HG03457 (cell line): ENCODE measurements at regions not wholly inside any gene's neighbourhood (a gene's known extent, or its start where the extent isn't known, plus 50 kb on each side); places are given as distances from the start of the nearest gene placed in this dataset.

ENCODE experiments used
- ATAC-seq: cut with Tn5 transposase; IDR thresholded peaks from one replicate; pipeline ENCODE4 v1.9.1; 2021; ENCODE audit warnings: moderate number of reproducible peaks; ENCODE audit not compliant: unreplicated experiment

DNA sequence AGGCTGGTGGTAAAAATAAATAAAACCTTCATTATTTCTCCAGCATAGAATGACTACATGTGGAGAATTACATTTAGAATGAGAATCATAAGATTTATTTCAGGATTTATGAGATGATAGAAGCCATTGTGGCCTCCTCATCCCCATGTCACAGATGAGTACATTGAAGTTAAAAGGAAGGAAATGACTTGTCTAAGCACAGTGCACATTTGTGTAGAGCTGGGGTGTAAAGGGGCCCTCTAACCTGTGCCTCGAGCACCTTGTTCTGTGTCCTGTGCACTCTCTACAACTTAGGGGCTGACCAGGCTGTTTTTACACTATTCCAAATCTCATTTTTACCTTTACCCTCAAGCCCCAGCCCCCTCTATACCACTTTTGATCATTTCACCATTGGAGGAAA lies 179.4 kb downstream of the RHOU start:
- no peak for ATAC-seq

DNA sequence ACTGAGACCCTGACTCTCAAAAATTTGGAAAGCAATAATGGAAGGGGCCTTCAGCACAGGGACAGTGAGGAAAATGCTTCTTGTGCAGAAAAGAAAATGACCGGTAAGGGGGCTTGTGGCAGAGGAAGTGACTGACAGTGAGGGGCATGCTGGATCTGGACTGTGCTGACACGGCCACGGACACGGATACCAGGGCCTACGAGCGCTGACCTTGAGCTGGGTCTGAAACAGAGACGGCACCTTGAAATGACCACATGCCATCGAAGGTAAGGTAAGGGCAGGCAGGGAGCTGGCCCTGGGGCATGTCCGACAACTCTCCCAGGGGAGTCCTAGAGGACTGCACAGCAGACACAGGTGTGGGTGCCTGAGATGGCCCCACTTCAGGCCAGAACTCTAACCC lies 182.1 kb downstream of the RHOU start:
- ATAC-seq, result no peak

DNA sequence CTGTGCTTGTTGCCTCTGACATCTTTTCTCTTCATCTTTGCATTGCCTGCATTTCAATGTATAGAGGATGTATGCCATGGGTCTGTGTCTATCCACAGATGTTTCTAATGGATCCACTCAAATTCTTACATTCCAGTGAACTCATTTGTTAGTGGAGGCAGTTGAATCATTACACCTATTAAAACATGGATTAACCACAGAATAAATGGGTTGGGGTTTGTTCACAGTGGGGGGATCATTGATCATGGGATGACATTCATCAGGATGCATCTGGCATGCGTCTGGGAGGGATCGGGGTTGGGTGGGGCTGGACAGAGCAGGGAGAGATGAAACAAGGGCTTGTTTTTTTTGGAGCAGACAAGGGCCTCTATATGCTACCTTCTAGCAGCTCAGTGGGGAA lies 182.5 kb downstream of the RHOU start:
- ATAC-seq, result no peak

- ATAC-seq, result no peak
Observed at GRCh38 chr1:228918335-228918734, 183.1 kb downstream of the RHOU start.

- no peak for ATAC-seq
Observed at GRCh38 chr1:228919914-228920313, 184.6 kb downstream of the RHOU start.

DNA sequence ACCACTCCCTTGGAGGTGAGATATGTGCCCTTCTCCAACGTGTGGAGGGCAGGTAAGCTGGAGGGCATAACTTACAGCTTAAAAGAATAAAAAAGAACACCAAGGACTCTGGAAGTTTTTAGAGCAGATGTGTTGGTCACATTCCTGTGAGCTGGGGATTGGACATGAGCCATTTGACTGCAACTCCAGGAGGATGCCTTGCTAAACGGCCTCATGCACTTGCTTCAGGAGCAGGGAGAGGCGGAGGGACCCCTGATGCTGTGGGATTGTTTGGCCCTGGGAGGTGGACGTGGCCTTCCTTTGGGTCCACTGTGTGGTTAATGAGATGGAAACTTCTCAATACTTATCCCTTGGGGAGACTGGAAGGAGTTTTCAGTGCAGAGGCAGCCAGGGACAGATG lies 185.6 kb downstream of the RHOU start:
- no peak for ATAC-seq

GRCh38 chr1:228921481-228921880 lies 186.2 kb downstream of the RHOU start:
- no peak for ATAC-seq

GRCh38 chr1:228922722-228923376 lies 187.6 kb downstream of the RHOU start:
- no peak for ATAC-seq

GRCh38 chr1:228923973-228924686 lies 188.9 kb downstream of the RHOU start:
- no peak for ATAC-seq

- no peak for ATAC-seq
Observed at GRCh38 chr1:228925691-228926090, 190.4 kb downstream of the RHOU start.

GRCh38 chr1:228927421-228927820 lies 192.1 kb downstream of the RHOU start:
- no peak for ATAC-seq

DNA sequence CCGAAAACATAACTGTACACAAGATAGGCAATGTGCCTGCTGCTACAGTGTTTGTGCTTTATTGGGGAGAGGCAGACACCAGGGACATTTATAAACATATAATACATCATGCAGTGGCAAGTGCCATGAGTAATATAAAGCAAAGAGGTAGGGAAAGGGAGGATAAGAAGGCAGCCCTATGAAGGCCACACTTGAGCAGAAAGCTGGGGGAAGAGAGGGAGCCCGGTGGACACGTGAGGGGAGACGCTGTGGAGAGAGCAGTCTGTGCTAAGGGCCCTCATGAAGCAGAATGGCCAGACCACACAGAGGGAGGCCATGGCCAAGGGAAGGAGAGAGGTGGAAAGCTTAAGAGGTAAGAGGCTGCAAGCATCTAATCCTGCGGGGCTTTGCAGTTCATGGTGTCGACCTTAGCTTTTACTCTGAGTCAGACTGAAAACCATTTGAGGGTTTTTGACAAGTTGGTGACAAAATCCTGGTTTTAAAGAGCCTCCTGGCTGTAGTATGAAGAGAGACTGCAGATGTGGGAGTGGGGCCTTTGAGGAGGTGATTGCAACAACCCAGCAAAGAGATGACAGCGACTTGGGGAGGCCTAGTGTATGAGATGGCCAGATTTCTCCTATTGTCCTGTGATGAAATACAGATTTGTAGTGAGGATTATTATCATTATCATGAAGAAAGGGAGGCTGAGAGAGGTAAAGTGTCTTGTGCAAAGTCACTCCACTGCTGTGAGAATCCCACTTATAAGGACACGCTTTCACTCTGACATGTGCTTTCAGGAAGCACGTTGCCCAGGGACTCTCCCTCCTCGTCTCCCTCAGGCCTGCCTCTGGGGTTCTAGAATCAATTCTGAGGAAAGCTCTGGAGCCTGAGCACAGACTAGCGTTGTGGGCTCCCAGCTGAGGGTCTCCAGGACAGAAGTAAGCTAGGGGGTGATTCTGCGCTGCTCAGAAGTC lies 192.9 kb downstream of the RHOU start:
- no peak for ATAC-seq

- ATAC-seq, result no peak
Observed at GRCh38 chr1:228929476-228930027, 194.3 kb downstream of the RHOU start.

GRCh38 chr1:228930479-228930957 lies 195.2 kb downstream of the RHOU start:
- no peak for ATAC-seq

DNA sequence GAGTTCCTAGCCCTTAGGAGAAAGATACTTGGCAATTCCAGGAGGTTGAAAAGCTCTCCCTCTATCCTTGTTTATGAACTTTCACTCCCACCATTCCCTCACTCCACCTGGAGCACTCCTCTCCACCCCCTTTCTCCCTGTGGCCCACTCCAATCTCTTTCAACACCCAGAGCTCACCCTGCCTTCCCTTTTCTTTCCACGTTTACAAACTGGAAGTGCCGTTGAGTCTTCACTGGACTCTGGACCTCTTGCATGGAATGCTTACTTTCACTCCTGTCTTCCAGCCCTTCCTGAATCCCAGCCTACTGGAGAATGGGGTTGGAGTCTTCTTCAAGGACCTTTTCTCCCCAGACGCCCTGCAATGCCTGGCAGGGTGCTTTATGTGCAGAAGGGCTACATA lies 198.5 kb downstream of the RHOU start:
- ATAC-seq, result no peak

- ATAC-seq, result no peak
Observed at GRCh38 chr1:228935198-228935663, 200.0 kb downstream of the RHOU start.

DNA sequence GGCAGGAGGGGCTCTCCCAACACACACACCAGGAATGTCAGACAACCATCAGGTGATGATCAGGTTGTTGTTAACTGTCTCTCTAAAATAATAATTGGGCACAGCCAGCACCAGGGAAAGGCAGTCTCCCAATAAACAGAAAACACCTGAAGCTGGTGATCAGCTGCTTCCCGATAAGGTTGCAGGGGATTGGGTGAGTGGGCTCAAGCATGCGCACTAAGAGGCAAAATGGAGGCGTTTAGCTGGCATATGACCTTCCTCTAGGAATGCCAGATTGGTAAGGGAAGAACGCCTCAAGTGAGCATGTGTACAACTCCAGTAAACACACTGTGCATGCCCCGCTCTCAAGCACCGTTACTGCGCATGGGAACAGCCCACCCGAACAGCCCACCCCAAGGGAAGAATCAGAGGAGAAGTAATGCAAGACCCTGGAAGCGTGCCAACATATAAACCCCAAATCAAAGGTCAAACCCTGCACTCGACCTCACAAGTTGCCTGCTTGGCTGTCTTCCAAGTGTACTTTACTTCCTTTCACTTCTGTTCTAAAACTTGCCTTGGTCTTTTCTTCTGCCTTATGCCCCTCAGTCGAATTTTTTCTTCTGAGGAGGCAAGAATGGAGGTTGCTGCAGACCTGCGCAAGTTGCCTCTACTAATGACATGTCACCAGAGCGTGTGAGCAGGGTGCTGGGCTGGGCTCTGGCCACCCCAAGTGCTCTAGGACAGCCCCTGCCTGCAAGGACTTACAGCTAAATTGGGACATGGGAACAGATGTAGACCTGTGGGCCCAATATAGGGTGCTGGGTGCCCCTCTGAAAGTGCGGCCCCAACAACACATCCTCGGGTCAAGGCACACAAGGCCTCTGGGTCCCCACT lies 200.8 kb downstream of the RHOU start:
- ATAC-seq, result no peak

GRCh38 chr1:228936881-228937280 lies 201.6 kb downstream of the RHOU start:
- no peak for ATAC-seq

DNA sequence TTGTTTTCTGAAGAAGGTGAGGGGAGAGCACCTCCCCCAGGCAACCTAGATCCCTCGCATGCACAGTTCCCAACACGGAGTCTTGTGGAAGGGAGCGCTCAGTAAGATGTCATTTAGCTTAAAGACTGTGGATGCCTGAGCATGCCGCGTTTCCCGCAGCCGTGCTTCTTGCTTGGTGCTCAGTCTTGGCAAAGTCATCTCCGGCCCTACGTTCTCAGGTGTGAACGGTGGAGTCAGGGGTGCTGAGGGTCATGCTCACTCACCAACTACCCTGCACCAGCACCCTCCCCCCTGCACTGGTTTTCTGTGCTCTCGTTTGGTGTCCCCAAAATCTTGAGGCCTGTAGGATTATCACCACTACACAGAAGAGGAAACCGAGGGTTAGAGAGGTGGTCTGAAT lies 202.1 kb downstream of the RHOU start:
- no peak for ATAC-seq
